HEK293 (cell line): ENCODE measurements at regions not wholly inside any gene's neighbourhood (a gene's known extent, or its start where the extent isn't known, plus 50 kb on each side); places are given as distances from the start of the nearest gene placed in this dataset.

Source experiments
- CTCF ChIA-PET: fragments of 350-600 bp; formaldehyde crosslinking; extraction: SDS; loops from one replicate; lab custom pipeline; 2021; ENCODE audit warnings: antibody characterized with exemption; lab: Yijun Ruan, JAX
- POLR2A ChIA-PET: fragments of 300-600 bp; formaldehyde crosslinking; extraction: SDS; loops from one replicate; lab custom pipeline; 2020; ENCODE audit warnings: antibody characterized with exemption, inconsistent platforms; lab: Yijun Ruan, JAX
- H3K27ac ChIP-seq: fragments of 200-500 bp; sonication (Bioruptor generic); 2 replicates; pipeline ENCODE4 v1.5.1; 2014; ENCODE audit warnings: low read depth, low read length, control low read depth, inconsistent platforms; ENCODE audit errors: extremely low read depth
- H3K36me3 ChIP-seq, 2 experiments: fragments of 200-500 bp in 1 of 2; sonication (Bioruptor generic) in 1 of 2; 1 replicate in 1 of 2; 2 replicates in 1 of 2; pipeline ENCODE4 v1.5.1; 2014 to 2017; ENCODE audit warnings: inconsistent platforms in 2 of 2, low read length in 2 of 2; ENCODE audit not compliant: control insufficient read depth in 2 of 2, insufficient read depth in 1 of 2
- H3K4me1 ChIP-seq: fragments of 200-500 bp; sonication (Bioruptor generic); 2 replicates; pipeline ENCODE4 v1.5.1; 2014; ENCODE audit warnings: mild to moderate bottlenecking, low read length, inconsistent platforms; ENCODE audit not compliant: control insufficient read depth, insufficient read depth
- H3K4me3 ChIP-seq: 2 replicates; pipeline ENCODE4 v1.5.1; 2011; ENCODE audit warnings: low read depth, mild to moderate bottlenecking, control low read depth, low read length, moderate library complexity
- H3K9me3 ChIP-seq: fragments of 200-500 bp; sonication (Bioruptor generic); 2 replicates; pipeline ENCODE4 v1.5.1; 2014; ENCODE audit warnings: low read depth, low read length, inconsistent platforms; ENCODE audit not compliant: control insufficient read depth, insufficient read depth
- CTCF ChIP-seq: fragments of 450-650 bp; formaldehyde crosslinking; IDR thresholded peaks from 2 replicates; pipeline ENCODE4 v1.5.1; 2016; ENCODE audit warnings: missing biosample characterization, missing genetic modification characterization
- GLI2 ChIP-seq: fragments of 450-650 bp; formaldehyde crosslinking; IDR thresholded peaks from 2 replicates; pipeline ENCODE4; 2017; ENCODE audit warnings: missing biosample characterization, missing genetic modification characterization, low read depth, borderline replicate concordance
- GLIS1 ChIP-seq: fragments of 450-650 bp; formaldehyde crosslinking; IDR thresholded peaks from 2 replicates; pipeline ENCODE4 v1.5.1; 2016; ENCODE audit warnings: missing biosample characterization, missing genetic modification characterization
- HOXC10 ChIP-seq: sonication (generic); formaldehyde crosslinking; IDR thresholded peaks from 2 replicates; pipeline ENCODE4 v1.8.1; 2023; ENCODE audit warnings: mild to moderate bottlenecking, missing genetic modification reagents
- KLF17 ChIP-seq: fragments of 450-650 bp; formaldehyde crosslinking; IDR thresholded peaks from 2 replicates; pipeline ENCODE4 v1.5.1; 2016; ENCODE audit warnings: missing biosample characterization, missing genetic modification characterization
- KLF8 ChIP-seq: fragments of 450-650 bp; formaldehyde crosslinking; IDR thresholded peaks from 2 replicates; pipeline ENCODE4 v1.5.1; 2016; ENCODE audit warnings: missing biosample characterization, missing genetic modification characterization
- OSR2 ChIP-seq: fragments of 450-650 bp; formaldehyde crosslinking; IDR thresholded peaks from 2 replicates; pipeline ENCODE4 v1.5.1; 2016; ENCODE audit warnings: missing biosample characterization, missing genetic modification characterization
- SP7 ChIP-seq: fragments of 450-650 bp; formaldehyde crosslinking; IDR thresholded peaks from 2 replicates; pipeline ENCODE4 v1.5.1; 2016; ENCODE audit warnings: missing biosample characterization, missing genetic modification characterization
- ZFP69B ChIP-seq: fragments of 450-650 bp; formaldehyde crosslinking; IDR thresholded peaks from 2 replicates; pipeline ENCODE4 v1.5.1; 2016; ENCODE audit warnings: missing biosample characterization, missing genetic modification characterization
- ZNF16 ChIP-seq: fragments of 450-650 bp; formaldehyde crosslinking; IDR thresholded peaks from 2 replicates; pipeline ENCODE4 v1.5.1; 2016; ENCODE audit warnings: low read depth, missing biosample characterization, missing genetic modification characterization
- ZNF169 ChIP-seq: fragments of 450-650 bp; formaldehyde crosslinking; IDR thresholded peaks from 2 replicates; pipeline ENCODE4 v1.5.1; 2016; ENCODE audit warnings: missing biosample characterization, missing genetic modification characterization
- ZNF19 ChIP-seq: fragments of 450-650 bp; formaldehyde crosslinking; IDR thresholded peaks from 2 replicates; pipeline ENCODE4; 2016; ENCODE audit warnings: missing biosample characterization, missing genetic modification characterization, low read depth
- ZNF211 ChIP-seq: fragments of 450-650 bp; formaldehyde crosslinking; IDR thresholded peaks from 2 replicates; pipeline ENCODE4 v1.5.1; 2016; ENCODE audit warnings: low read depth, missing biosample characterization, missing genetic modification characterization
- ZNF214 ChIP-seq: fragments of 450-650 bp; formaldehyde crosslinking; IDR thresholded peaks from 2 replicates; pipeline ENCODE4 v1.5.1; 2017; ENCODE audit warnings: missing biosample characterization, mild to moderate bottlenecking, missing genetic modification characterization, borderline replicate concordance
- ZNF239 ChIP-seq: fragments of 450-650 bp; formaldehyde crosslinking; IDR thresholded peaks from 2 replicates; pipeline ENCODE4 v1.5.1; 2016; ENCODE audit warnings: missing biosample characterization, missing genetic modification characterization
- ZNF416 ChIP-seq: fragments of 450-650 bp; formaldehyde crosslinking; IDR thresholded peaks from 2 replicates; pipeline ENCODE4 v1.5.1; 2016; ENCODE audit warnings: missing biosample characterization, missing genetic modification characterization
- ZNF48 ChIP-seq: fragments of 450-650 bp; formaldehyde crosslinking; IDR thresholded peaks from 2 replicates; pipeline ENCODE4 v1.5.1; 2016; ENCODE audit warnings: missing biosample characterization, missing genetic modification characterization
- ZNF521 ChIP-seq: fragments of 450-650 bp; formaldehyde crosslinking; IDR thresholded peaks from 2 replicates; pipeline ENCODE4 v1.5.1; 2017; ENCODE audit warnings: missing biosample characterization, mild to moderate bottlenecking, missing genetic modification characterization
- ZNF629 ChIP-seq: fragments of 450-650 bp; formaldehyde crosslinking; IDR thresholded peaks from 2 replicates; pipeline ENCODE4 v1.5.1; 2017; ENCODE audit warnings: missing biosample characterization, missing genetic modification characterization
- ZNF645 ChIP-seq: fragments of 450-650 bp; formaldehyde crosslinking; IDR thresholded peaks from 2 replicates; pipeline ENCODE4; 2016; ENCODE audit warnings: missing biosample characterization, missing genetic modification characterization
- ZNF701 ChIP-seq: fragments of 450-650 bp; formaldehyde crosslinking; IDR thresholded peaks from 2 replicates; pipeline ENCODE4 v1.5.1; 2016; ENCODE audit warnings: missing biosample characterization, missing genetic modification characterization
- ZSCAN18 ChIP-seq: fragments of 450-650 bp; formaldehyde crosslinking; IDR thresholded peaks from 2 replicates; pipeline ENCODE4 v1.5.1; 2016; ENCODE audit warnings: missing biosample characterization, missing genetic modification characterization

GRCh38 chr3:75136100-75136897, 521.8 kb upstream of the CNTN3 start:
- Histone ChIP-seq H3K4me1 (no peaks in the 10 kb centered on the region), H3K27ac (no peak overlapping the region), H3K4me3 (no peak overlapping the region), H3K36me3 (no peaks in the 10 kb centered on the region), H3K9me3 (no peaks in the 10 kb centered on the region)
- TF ChIP-seq KLF17 (tag by site-specific recombination) (no peak), KLF8 (no peak), ZNF239 (tag by site-specific recombination) (no peak), ZNF211 (tag by site-specific recombination) (no peak), GLI2 (no peak), ZNF701 (tag by site-specific recombination) (no peak), ZNF629 (tag by site-specific recombination) (no peak), ZNF645 (no peak)
- POLR2A ChIA-PET: no interaction called here
- CTCF ChIA-PET: no interaction called here

- no peak for TF ChIP-seq ZFP69B (tag by site-specific recombination)
- TF ChIP-seq ZNF16 (tag by site-specific recombination): no peak
- TF ChIP-seq ZNF169 (tag by site-specific recombination): no peak
- no peak for TF ChIP-seq ZNF214 (tag by site-specific recombination)
- no peak for TF ChIP-seq ZNF19 (tag by site-specific recombination)
- no peak for TF ChIP-seq SP7 (tag by site-specific recombination)
- TF ChIP-seq, all 188 proteins: peak for 0
- POLR2A ChIA-PET: no interaction called here
- H3K36me3 ChIP-seq: no peaks in the 10 kb centered on the region
- no peaks in the 10 kb centered on the region for H3K9me3 ChIP-seq
- H3K27ac ChIP-seq: no peak overlapping the region
- no peak overlapping the region for H3K4me3 ChIP-seq
- CTCF ChIA-PET: no interaction called here
- H3K4me1 ChIP-seq: no peaks in the 10 kb centered on the region
Measured at GRCh38 chr3:75138345-75138744, 523.9 kb upstream of the CNTN3 start.

- Histone ChIP-seq H3K36me3 (no peaks in the 10 kb centered on the region), H3K9me3 (no peaks in the 10 kb centered on the region), H3K4me1 (no peaks in the 10 kb centered on the region), H3K27ac (no peak overlapping the region), H3K4me3 (no peak overlapping the region)
- ChIA-PET CTCF (no interaction called here), POLR2A (no interaction called here)
- TF ChIP-seq ZNF48 (no peak), HOXC10 (CRISPR knock-in tag) (no peak), OSR2 (tag by site-specific recombination) (no peak), GLIS1 (tag by site-specific recombination) (no peak), ZSCAN18 (tag by site-specific recombination) (no peak), CTCF (tag by site-specific recombination) (no peak), ZNF521 (tag by site-specific recombination) (no peak), SP7 (tag by site-specific recombination) (no peak), ZNF239 (tag by site-specific recombination) (no peak), ZNF416 (tag by site-specific recombination) (no peak)
Measured at GRCh38 chr3:75140904-75141615, 523.1 kb upstream of the FRG2C start.
